ENCODE measurements at regions not wholly inside any gene's neighbourhood (a gene's known extent, or its start where the extent isn't known, plus 50 kb on each side); places are given as distances from the start of the nearest gene placed in this dataset.
"Not testable (repeated sequence)": the region's sequence is repeated elsewhere in the genome, so short reads cannot be mapped to it uniquely, and the experiment has no call there.

DNA sequence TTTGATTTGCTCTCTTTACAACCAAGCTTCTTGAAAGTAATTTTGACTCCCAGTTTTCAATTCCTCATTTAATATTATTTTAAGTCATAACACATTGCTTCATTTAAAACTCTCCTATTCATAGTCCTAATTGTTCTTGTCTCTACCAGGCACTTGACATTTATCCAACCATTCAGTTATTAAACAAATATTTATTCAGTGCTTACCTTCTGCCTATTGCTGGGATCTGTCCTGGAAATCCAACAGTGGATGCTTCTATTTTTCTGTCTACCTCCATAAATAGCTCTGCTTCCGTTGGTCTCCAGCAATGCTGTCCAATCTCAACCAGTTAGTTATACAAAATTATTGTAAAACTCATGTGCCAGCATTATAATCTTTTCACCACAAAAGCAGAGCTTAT lies 615.1 kb downstream of the ZWINT start:
- Mint-ChIP-seq H3K36me3 (ENCODE audit: low read depth) (no peaks in the 10 kb centered on the region), H3K27ac (no peak overlapping the region), H3K27me3 (no peaks in the 10 kb centered on the region), H3K4me3 (no peak overlapping the region), H3K4me1 (ENCODE audit: low read depth) (no peaks in the 10 kb centered on the region), H3K9me3 (peaks cover 7% of the 10 kb centered on the region)
- no peak overlapping the region for H3K4me3 ChIP-seq (ENCODE audit: low read length)
- intact Hi-C loops (cut with DNase I, micrococcal nuclease), result no loop called here
- ATAC-seq (ENCODE audit: poor library complexity) (no peak), DNase-seq (no peak)
- H3K36me3 ChIP-seq (ENCODE audit: insufficient read depth, low read length), result no peaks in the 10 kb centered on the region
- no peak overlapping the region for H3K27ac ChIP-seq (ENCODE audit: low read depth in 1 of 2, low read length in 2 of 2)
- ChIA-PET POLR2A (no interaction called here), CTCF (no interaction called here)
- peaks cover 0 to 5% of the 10 kb centered on the region in 2 experiments for H3K9me3 ChIP-seq (ENCODE audit: control insufficient read depth in 1 of 2, insufficient read depth in 1 of 2, low read length in 2 of 2)
- no peaks in the 10 kb centered on the region for H3K4me1 ChIP-seq (ENCODE audit: insufficient read depth, low read length)
- TF ChIP-seq, protein P1, sequence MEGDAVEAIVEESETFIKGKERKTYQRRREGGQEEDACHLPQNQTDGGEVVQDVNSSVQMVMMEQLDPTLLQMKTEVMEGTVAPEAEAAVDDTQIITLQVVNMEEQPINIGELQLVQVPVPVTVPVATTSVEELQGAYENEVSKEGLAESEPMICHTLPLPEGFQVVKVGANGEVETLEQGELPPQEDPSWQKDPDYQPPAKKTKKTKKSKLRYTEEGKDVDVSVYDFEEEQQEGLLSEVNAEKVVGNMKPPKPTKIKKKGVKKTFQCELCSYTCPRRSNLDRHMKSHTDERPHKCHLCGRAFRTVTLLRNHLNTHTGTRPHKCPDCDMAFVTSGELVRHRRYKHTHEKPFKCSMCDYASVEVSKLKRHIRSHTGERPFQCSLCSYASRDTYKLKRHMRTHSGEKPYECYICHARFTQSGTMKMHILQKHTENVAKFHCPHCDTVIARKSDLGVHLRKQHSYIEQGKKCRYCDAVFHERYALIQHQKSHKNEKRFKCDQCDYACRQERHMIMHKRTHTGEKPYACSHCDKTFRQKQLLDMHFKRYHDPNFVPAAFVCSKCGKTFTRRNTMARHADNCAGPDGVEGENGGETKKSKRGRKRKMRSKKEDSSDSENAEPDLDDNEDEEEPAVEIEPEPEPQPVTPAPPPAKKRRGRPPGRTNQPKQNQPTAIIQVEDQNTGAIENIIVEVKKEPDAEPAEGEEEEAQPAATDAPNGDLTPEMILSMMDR (IDR thresholded peaks at IDR 0.05), result no peak
- no peaks in the 10 kb centered on the region for H3K27me3 ChIP-seq (ENCODE audit: control insufficient read depth in 1 of 2, insufficient read depth in 2 of 2, low read length in 2 of 2)

DNA sequence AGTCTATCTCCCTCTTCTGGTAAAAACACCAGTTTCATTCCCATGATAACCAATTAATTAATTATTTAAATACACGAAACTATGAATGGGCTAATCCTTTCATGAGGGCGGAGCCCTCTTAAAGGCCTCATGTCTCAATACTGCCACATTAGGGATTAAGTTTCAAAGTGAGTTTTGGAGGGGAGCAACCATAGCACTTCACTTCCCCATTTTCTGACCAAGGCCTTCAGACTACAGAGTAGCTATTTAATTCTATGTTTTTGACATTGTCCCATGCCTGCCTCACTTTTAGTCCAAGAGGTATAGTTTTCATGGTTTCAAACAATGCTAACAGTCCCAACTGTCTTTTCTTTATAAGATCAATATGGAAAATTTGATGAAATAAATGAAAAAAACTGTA lies 618.6 kb downstream of the ZWINT start:
- H3K4me3 Mint-ChIP-seq, result no peak overlapping the region
- H3K4me3 ChIP-seq (ENCODE audit: low read length), result no peak overlapping the region
- no peak for ATAC-seq (ENCODE audit: poor library complexity)
- no peaks in the 10 kb centered on the region for H3K4me1 ChIP-seq (ENCODE audit: insufficient read depth, low read length)
- TF ChIP-seq, protein P1 (IDR thresholded peaks at IDR 0.05), result no peak
- no peaks in the 10 kb centered on the region for H3K4me1 Mint-ChIP-seq (ENCODE audit: low read depth)
- H3K36me3 ChIP-seq (ENCODE audit: insufficient read depth, low read length), result no peaks in the 10 kb centered on the region
- H3K9me3 Mint-ChIP-seq, result peaks cover 10% of the 10 kb centered on the region
- intact Hi-C loops (cut with DNase I, micrococcal nuclease), result no loop called here
- H3K27ac Mint-ChIP-seq, result no peak overlapping the region
- DNase-seq, result no peak
- H3K27ac ChIP-seq (ENCODE audit: low read depth in 1 of 2, low read length in 2 of 2), result no peak overlapping the region
- H3K9me3 ChIP-seq (ENCODE audit: control insufficient read depth in 1 of 2, insufficient read depth in 1 of 2, low read length in 2 of 2), result peaks cover 0 to 6% of the 10 kb centered on the region in 2 experiments
- CTCF ChIA-PET, result no interaction called here
- H3K27me3 Mint-ChIP-seq, result no peaks in the 10 kb centered on the region
- H3K36me3 Mint-ChIP-seq (ENCODE audit: low read depth), result no peaks in the 10 kb centered on the region
- H3K27me3 ChIP-seq (ENCODE audit: control insufficient read depth in 1 of 2, insufficient read depth in 2 of 2, low read length in 2 of 2), result no peaks in the 10 kb centered on the region
- POLR2A ChIA-PET, result no interaction called here

DNA sequence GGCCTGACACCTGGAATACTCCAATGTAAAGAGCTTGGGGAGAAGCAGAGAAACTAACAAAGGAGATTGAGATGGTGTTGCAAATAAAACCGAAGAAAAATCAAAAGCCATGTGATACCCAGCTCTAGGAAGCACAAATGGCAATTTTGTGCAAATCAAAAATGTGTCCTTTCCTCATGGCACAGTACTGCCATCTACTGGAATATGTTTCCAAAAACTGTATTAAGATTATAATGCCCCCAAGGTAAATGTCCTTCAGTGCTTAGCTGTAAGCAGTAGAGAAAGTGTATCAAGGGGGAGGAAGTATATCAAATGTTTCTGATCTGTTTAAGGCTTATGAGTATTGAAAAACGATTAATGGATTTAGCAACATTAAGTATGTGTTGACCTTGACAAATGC lies 620.3 kb downstream of the ZWINT start:
- H3K4me1 ChIP-seq (ENCODE audit: insufficient read depth, low read length); DNase-seq; H3K4me3 ChIP-seq (ENCODE audit: low read length); H3K27me3 ChIP-seq (ENCODE audit: control insufficient read depth in 1 of 2, insufficient read depth in 2 of 2, low read length in 2 of 2); H3K27me3 Mint-ChIP-seq; H3K9me3 Mint-ChIP-seq; intact Hi-C loops (cut with DNase I, micrococcal nuclease); H3K27ac Mint-ChIP-seq; H3K27ac ChIP-seq (ENCODE audit: low read depth in 1 of 2, low read length in 2 of 2); H3K9me3 ChIP-seq (ENCODE audit: control insufficient read depth in 1 of 2, insufficient read depth in 1 of 2, low read length in 2 of 2); H3K36me3 Mint-ChIP-seq (ENCODE audit: low read depth); H3K4me1 Mint-ChIP-seq (ENCODE audit: low read depth); CTCF ChIA-PET; H3K36me3 ChIP-seq (ENCODE audit: insufficient read depth, low read length); H3K4me3 Mint-ChIP-seq; POLR2A ChIA-PET; ATAC-seq (ENCODE audit: poor library complexity): not testable (repeated sequence)

DNA sequence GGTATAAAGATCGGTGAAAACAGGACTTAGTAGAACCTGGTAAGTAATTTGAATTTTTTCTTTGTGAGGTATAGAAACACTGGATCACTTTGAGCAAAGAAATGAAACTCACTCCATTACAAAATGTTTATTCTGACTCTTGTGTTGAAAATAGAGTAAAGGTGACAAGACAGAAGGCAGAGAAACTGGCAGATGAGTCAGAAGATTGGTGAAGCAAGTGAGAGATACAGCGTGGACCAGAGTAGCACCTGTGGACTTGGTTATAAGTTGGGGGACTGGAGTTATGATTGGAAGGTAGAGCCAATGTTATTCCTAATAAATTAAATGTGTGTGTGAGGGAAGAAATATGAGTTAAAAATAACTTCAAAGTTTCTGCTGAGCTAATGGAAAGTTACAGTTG lies 620.9 kb downstream of the ZWINT start:
- Mint-ChIP-seq H3K9me3 (peaks cover 7% of the 10 kb centered on the region), H3K36me3 (ENCODE audit: low read depth) (no peaks in the 10 kb centered on the region), H3K4me3 (no peak overlapping the region), H3K27me3 (no peaks in the 10 kb centered on the region), H3K27ac (no peak overlapping the region), H3K4me1 (ENCODE audit: low read depth) (no peaks in the 10 kb centered on the region)
- CTCF ChIA-PET, result no interaction called here
- Histone ChIP-seq H3K27ac (ENCODE audit: low read depth in 1 of 2, low read length in 2 of 2) (no peak overlapping the region), H3K36me3 (ENCODE audit: insufficient read depth, low read length) (no peaks in the 10 kb centered on the region), H3K27me3 (ENCODE audit: control insufficient read depth in 1 of 2, insufficient read depth in 2 of 2, low read length in 2 of 2) (no peaks in the 10 kb centered on the region), H3K9me3 (ENCODE audit: control insufficient read depth in 1 of 2, insufficient read depth in 1 of 2, low read length in 2 of 2) (peaks cover 0 to 4% of the 10 kb centered on the region in 2 experiments), H3K4me3 (ENCODE audit: low read length) (no peak overlapping the region), H3K4me1 (ENCODE audit: insufficient read depth, low read length) (no peaks in the 10 kb centered on the region)
- no peak for ATAC-seq (ENCODE audit: poor library complexity)
- DNase-seq, result no peak
- TF ChIP-seq, protein P1 (IDR thresholded peaks at IDR 0.05), result no peak
- intact Hi-C loops (cut with DNase I, micrococcal nuclease), result no loop called here
- POLR2A ChIA-PET, result no interaction called here
